NOMO-1 (cell line): ENCODE measurements at regions not wholly inside any gene's neighbourhood (a gene's known extent, or its start where the extent isn't known, plus 50 kb on each side); places are given as distances from the start of the nearest gene placed in this dataset.

ENCODE experiments used
- DNase-seq, 2 experiments: peaks; one replicate each; lab custom pipeline; 2025; ENCODE audit not compliant: unreplicated experiment in 2 of 2; lab: John Stamatoyannopoulos, UW

DNA sequence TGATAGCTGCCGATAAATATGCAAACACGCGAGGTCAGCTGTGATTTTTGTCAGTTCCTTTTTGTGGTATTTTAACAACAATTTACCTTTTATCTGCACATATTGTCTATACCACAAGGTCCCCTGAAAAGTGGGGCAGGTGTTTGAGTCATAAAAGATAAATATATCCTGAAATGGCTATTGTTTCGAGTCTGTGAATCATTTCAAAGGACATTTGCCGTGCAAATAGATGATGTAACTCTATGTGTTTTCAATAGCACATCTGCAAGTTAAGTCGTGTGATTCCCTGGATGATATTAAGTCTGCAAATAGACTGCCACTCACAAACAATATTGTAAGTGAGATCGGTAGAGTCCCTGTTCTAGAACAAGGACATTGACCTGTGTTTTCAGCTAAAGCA, 193.0 kb upstream of the PITRM1 start:
- no peak for DNase-seq

- DNase-seq: no peak
Measured at GRCh38 chr10:3364768-3365480, 192.3 kb upstream of the PITRM1 start.

DNA sequence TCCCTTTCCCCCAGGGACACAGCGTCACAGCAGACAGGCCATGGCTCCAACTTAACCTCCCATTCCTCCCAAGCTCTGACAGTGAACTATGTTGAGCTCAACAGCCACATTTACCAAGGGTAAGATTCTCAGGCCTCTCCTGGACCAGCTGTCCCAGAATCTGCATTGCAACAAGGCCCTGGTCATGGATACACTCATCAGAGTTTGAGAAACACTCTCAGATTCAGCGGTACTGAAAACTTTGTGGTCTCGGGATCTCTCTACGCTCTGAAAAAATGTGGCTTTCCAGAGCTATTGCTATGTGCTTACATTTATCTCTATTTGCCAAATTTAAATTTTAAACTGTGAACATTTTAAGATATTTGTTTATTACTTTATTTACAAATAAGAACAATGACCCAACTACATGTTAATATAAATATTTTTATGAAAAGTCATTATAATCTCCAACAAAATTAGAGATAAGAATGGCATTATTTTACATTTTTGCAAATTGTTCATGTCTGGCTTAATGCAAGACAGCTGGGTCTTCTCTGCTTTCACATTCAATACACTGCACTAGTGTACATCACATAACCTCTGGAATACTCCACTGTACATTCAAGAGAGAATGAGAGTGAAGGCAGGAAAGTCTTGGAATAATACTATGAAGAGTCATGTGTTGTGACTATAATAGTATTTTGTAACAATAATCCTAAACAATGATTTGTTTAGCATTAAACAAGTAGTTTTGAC, 190.9 kb upstream of the PITRM1 start:
- DNase-seq: no peak

GRCh38 chr10:3362394-3362793, 189.8 kb upstream of the PITRM1 start:
- DNase-seq: no peak

DNA sequence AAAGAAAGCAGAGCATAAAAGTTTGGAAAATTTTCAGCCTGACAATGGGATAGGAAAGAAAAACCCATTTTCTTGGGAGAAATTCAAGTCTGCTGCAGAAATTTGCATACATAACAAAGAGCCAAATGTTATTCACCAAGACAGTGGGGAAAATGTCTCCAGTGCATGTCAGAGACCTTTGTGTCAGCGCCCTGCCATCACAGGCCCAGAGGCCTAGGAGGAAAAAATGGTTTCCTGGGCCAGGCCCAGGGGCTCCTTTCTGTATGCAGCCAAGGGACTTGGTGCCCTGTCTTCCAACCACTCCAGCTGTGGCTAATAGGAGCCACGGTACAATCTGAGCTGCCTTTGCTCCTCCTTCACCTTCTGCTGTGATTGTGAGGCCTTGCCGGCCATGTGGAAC, 189.1 kb upstream of the PITRM1 start:
- DNase-seq: no peak

DNA sequence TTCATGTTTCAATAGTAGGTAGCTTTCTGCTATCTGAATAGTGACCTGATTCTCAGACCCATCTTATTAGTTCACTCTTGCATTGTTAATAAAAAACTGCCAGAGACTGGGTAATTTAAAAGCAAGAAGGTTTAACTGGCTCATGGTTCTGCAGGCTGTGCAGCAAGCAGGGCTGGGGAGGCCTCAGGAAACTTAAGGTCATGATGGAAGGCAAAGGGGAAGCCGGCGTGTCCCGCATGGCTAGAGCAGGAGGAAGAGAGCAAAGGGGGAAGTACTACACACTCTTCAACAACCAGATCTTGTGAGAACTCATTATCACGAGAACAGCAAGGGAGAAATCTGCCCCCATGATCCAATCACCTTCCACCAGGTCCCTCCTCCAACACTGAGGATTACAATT, 185.2 kb upstream of the PITRM1 start:
- DNase-seq: peak in 1 of 2 experiments; percentile 1

GRCh38 chr10:3355536-3355935, 183.0 kb upstream of the PITRM1 start:
- no peak for DNase-seq

DNA sequence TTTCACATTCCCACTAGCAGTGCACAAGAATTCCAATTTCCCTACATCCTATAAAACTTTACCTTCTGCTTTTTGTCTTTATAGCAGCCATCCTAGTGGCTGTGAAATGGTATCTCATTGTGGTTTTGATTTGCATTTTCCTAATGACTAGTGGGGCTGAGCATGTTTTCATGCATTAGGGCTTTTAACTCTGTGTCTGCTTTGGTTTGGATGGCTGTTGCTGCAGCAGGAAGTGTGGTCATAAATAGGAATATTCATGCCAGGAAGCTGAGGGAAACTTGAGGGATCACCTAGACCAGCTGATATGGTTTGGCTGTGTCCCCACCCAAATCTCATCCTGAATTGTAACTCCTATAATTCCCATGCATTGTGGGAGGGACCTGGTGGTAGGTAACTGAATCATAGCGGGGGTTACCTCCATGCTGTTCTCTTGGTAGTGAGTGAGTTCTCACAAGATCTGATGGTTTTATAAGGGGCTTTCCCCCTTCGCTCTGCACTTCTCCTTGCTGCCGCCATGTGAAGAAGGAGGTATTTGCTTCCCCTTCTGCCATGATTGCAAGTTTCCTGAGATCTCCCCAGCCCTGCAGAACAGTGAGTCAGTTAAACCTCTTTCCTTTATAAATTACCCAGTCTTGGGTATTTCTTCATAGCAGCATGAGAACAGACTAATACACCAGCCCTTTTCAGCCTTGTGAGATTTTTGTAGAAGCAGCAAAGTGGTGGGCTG, 181.8 kb upstream of the PITRM1 start:
- DNase-seq: peak in 1 of 2 experiments; percentile 12

- DNase-seq: no peak
Measured at GRCh38 chr10:3353235-3353634, 180.7 kb upstream of the PITRM1 start.

- no peak for DNase-seq
Measured at GRCh38 chr10:3350617-3351258, 178.2 kb upstream of the PITRM1 start.

DNA sequence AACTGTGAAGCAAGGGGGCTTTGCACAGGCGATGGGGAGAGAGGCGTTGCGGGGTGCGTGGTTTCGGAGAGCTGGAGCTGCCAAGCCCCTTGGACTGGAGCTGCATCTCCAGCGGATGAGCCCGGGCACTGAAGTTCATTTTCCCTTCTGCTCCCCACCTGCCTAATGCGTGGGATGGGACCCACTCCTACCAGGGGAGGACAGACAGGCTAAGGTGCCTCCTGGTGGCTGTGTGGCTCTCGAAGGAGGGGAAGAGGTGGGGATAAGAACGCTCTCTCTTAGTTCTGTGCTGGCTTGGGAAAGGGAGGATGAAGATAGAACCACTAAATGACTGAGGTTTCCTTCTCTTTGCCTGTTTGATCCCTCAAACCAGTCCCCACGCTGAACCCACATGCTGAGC, 177.6 kb upstream of the PITRM1 start:
- no peak for DNase-seq

DNA sequence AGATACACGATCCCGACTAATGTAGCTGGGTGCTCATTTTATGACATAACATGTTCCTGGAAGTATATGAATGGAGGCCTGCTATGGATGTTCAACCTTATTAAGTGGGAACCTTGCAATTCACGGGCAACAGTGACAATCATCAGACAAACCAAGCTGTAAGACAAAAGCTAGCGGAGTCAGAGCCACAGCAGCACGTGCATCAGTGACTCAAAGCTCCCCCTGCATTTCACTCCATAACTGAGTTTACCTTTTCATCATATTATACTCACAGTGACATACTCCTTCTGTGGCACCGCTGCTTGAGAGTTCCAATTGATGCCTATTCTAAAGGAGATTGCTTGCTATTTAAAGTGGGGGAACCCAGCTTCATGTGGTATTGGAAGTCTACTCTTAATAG, 176.0 kb upstream of the PITRM1 start:
- no peak for DNase-seq

DNA sequence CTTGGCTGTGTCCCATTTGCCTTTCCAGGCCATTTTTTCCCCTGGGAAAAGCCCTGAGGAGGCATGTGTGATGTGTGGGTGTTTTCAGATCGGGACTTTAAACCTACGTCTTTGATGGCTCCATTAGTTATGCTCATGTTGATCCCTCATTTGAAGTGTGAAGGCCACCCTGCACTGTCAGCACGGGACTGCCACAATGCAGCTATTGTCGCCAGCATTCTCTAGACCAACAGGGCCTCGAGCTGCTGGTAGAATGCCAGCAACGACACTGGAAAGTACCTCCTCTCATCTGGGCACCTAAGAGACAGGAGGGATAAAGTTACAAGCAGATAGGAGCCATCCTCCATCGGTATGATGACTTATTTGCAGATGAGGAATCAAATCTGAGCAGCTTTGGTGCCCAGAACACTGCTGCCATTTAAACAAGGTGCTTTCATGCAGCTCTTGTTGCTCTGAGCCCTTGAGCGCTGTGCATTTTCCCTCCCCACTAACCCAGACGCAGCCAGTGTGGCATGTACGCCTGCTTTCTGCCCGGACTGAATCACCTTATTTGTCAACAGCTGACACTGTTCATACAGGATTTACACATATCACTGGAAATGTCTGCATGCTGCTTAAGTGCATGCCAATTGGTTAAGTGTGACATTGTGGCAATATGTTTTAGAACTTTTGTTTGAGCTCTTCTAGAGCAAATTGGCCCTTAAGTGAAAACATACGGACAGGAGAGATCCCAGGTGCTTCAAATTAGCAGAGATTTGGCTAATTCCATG, 175.0 kb upstream of the PITRM1 start:
- no peak for DNase-seq

GRCh38 chr10:3346851-3347250, 174.3 kb upstream of the PITRM1 start:
- DNase-seq: no peak

- no peak for DNase-seq
Measured at GRCh38 chr10:3342771-3343170, 170.2 kb upstream of the PITRM1 start.

DNA sequence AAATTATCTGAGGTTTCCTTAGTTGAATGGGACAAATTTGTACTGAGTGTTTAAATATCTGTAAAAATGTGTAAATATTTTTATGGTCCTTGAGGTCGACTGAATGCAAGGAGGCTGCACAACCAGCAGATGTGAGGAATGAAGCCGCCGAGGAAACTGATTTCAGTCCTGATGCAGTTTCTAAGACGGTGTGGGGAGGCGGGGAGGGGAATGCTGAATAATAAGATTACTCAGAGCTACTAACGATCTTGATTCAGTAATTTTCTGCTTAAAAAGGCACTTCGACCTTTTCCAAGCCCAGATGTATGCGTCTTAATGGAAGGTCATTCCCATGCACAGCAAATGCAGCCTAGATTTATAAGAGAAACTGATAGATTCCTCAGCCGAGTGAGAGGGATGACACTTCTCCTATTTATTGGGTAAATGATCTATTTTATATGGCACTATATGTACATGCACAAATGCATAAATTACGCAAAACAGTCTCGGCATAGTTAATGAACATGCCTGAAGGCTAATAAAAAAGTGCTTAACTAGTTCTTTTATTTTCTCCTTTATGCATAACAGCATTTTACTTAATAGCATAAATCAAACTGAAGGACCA, 167.6 kb upstream of the PITRM1 start:
- DNase-seq: no peak

DNA sequence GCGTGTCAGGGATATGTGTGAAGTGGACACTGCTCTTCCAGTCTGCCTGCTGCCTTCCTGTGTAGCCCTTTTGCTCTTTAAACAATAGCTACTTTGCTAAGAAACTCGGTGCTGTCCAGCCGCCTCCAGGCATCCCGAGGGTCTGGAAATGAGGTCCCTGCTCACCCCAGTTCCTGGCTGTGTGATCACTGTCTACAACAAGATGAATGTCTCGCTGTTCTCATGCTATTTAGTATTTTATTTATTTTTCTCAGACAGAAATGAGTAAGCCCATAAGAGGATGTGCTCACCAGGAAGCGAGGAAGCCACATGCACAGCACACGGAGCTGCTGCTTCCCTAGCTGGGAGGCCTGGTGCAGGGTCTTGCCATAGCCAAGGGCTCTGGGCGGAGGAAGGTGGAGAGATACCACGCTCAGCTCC, 167.0 kb upstream of the PITRM1 start:
- peak in 1 of 2 experiments; percentile 9 for DNase-seq

- no peak for DNase-seq
Measured at GRCh38 chr10:3339121-3339520, 166.5 kb upstream of the PITRM1 start.

DNA sequence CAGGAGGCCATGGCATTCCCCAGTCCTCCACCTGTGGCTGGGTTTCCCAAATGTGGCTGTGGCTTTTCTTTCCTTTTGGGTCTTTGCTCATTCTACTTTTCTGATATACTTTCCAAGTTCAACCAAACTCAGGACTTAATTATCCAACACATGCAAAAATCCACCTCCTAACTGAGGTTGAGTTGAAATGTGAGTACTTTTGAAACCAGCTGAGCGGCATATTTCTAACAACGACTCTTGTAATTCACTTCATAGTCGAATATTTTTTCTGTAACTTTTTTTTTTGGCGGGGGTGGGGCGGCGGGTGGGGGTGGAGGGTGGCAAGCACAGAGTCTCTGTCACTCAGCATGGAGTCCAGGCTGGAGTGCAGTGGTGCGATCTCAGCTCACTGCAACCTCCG, 165.2 kb upstream of the PITRM1 start:
- no peak for DNase-seq

- DNase-seq: no peak
Measured at GRCh38 chr10:3336673-3337293, 164.2 kb upstream of the PITRM1 start.
